ENCODE measurements at regions not wholly inside any gene's neighbourhood (a gene's known extent, or its start where the extent isn't known, plus 50 kb on each side); places are given as distances from the start of the nearest gene placed in this dataset.

GRCh38 chr13:106814463-106814862 lies 246.5 kb upstream of the ARGLU1 start:
- Histone ChIP-seq H3K4me1 (replicated peaks; ENCODE audit: insufficient read depth) (peaks cover 9% of the 10 kb centered on the region), H3K27me3 (ENCODE audit: insufficient read depth, low read depth) (no peaks in the 10 kb centered on the region), H3K79me2 (ENCODE audit: low read depth) (no peaks in the 10 kb centered on the region), H4K20me1 (ENCODE audit: insufficient read depth) (no peaks in the 10 kb centered on the region), H3K36me3 (ENCODE audit: low read depth) (no peaks in the 10 kb centered on the region), H3F3A (ENCODE audit: insufficient read depth, low read depth) (no peaks in the 10 kb centered on the region; the same call in 1 of the 2 replicates), H3K4me3 (no peak overlapping the region), H3K4me2 (no peak overlapping the region), H3K27ac (no peak overlapping the region), H2AFZ (no peak overlapping the region), H3K9me3 (ENCODE audit: insufficient read depth, low read depth) (no peaks in the 10 kb centered on the region), H3K9me2 (ENCODE audit: insufficient read depth) (no peaks in the 10 kb centered on the region; the same call in 1 of the 2 replicates)
- intact Hi-C loops (cut with micrococcal nuclease; ENCODE audit: unreplicated experiment): no loop called here
- CTCF ChIA-PET: no interaction called here
- BruUV-seq (replicated peaks): no TSS peak
- TF ChIP-seq CTCF (conservative IDR thresholded peaks at IDR 0.05) (no peak), EZH2 (IDR thresholded peaks at IDR 0.05; ENCODE audit: low read depth) (no peak)
- no peak for DNase-seq
- POLR2A ChIA-PET (ENCODE audit: unreplicated experiment): no interaction called here

- no peak overlapping the region for H2AFZ ChIP-seq
- no peaks in the 10 kb centered on the region for H3F3A ChIP-seq (ENCODE audit: insufficient read depth, low read depth)
- DNase-seq: no peak
- no peak overlapping the region for H3K4me2 ChIP-seq
- H3K9me3 ChIP-seq (ENCODE audit: insufficient read depth, low read depth): no peaks in the 10 kb centered on the region
- H4K20me1 ChIP-seq (ENCODE audit: insufficient read depth): no peaks in the 10 kb centered on the region
- no peaks in the 10 kb centered on the region for H3K4me1 ChIP-seq (replicated peaks; ENCODE audit: insufficient read depth)
- no peaks in the 10 kb centered on the region for H3K79me2 ChIP-seq (ENCODE audit: low read depth)
- no peaks in the 10 kb centered on the region; the same call in 1 of the 2 replicates for H3K9me2 ChIP-seq (ENCODE audit: insufficient read depth)
- H3K27ac ChIP-seq: no peak overlapping the region
- POLR2A ChIA-PET (ENCODE audit: unreplicated experiment): no interaction called here
- no TSS peak for BruUV-seq (replicated peaks)
- no peaks in the 10 kb centered on the region for H3K36me3 ChIP-seq (ENCODE audit: low read depth)
- TF ChIP-seq CTCF (conservative IDR thresholded peaks at IDR 0.05) (no peak), EZH2 (IDR thresholded peaks at IDR 0.05; ENCODE audit: low read depth) (no peak)
- intact Hi-C loops (cut with micrococcal nuclease; ENCODE audit: unreplicated experiment): no loop called here
- CTCF ChIA-PET: no interaction called here
- no peak overlapping the region for H3K4me3 ChIP-seq
- no peaks in the 10 kb centered on the region for H3K27me3 ChIP-seq (ENCODE audit: insufficient read depth, low read depth)
Observed at GRCh38 chr13:106810069-106810468, 242.1 kb upstream of the ARGLU1 start.

- no peak overlapping the region for H3K4me2 ChIP-seq
- H3K27ac ChIP-seq: no peak overlapping the region
- H3K36me3 ChIP-seq (ENCODE audit: low read depth): no peaks in the 10 kb centered on the region
- no TSS peak for BruUV-seq (replicated peaks)
- ChIA-PET CTCF (no interaction called here), POLR2A (ENCODE audit: unreplicated experiment) (no interaction called here)
- no peaks in the 10 kb centered on the region for H3K9me3 ChIP-seq (ENCODE audit: insufficient read depth, low read depth)
- intact Hi-C loops (cut with micrococcal nuclease; ENCODE audit: unreplicated experiment): no loop called here
- H3K4me3 ChIP-seq: no peak overlapping the region
- no peak for DNase-seq
- H3F3A ChIP-seq (ENCODE audit: insufficient read depth, low read depth): no peaks in the 10 kb centered on the region
- no peak for TF ChIP-seq CTCF (conservative IDR thresholded peaks at IDR 0.05)
- no peak for TF ChIP-seq EZH2 (IDR thresholded peaks at IDR 0.05; ENCODE audit: low read depth)
- no peaks in the 10 kb centered on the region for H4K20me1 ChIP-seq (ENCODE audit: insufficient read depth)
- H3K27me3 ChIP-seq (ENCODE audit: insufficient read depth, low read depth): no peaks in the 10 kb centered on the region
- no peak overlapping the region for H2AFZ ChIP-seq
- H3K4me1 ChIP-seq (replicated peaks; ENCODE audit: insufficient read depth): no peaks in the 10 kb centered on the region
- H3K79me2 ChIP-seq (ENCODE audit: low read depth): no peaks in the 10 kb centered on the region
- H3K9me2 ChIP-seq (ENCODE audit: insufficient read depth): no peaks in the 10 kb centered on the region
Observed at GRCh38 chr13:106804991-106805390, 237.1 kb upstream of the ARGLU1 start.
